SK-N-SH (cell line): ENCODE measurements at regions not wholly inside any gene's neighbourhood (a gene's known extent, or its start where the extent isn't known, plus 50 kb on each side); places are given as distances from the start of the nearest gene placed in this dataset.

ENCODE experiments used
- CTCF ChIA-PET: fragments of 300-600, 350-600 bp; formaldehyde crosslinking; extraction: SDS; loops from one replicate; lab custom pipeline; 2021; lab: Yijun Ruan, JAX
- POLR2A ChIA-PET: fragments of 350-600 bp; sonication (Branson Sonifier 250); formaldehyde crosslinking; extraction: SDS; loops from one replicate; lab custom pipeline; 2020; ENCODE audit warnings: antibody characterized with exemption, inconsistent platforms; lab: Yijun Ruan, JAX
- DNase-seq: peaks from one replicate; pipeline ENCODE4 v3.0.0; 2012
- H2AFZ ChIP-seq: fragments of 200-600 bp; sonication (generic); 2 replicates; pipeline ENCODE4 v1.8.1; 2016; ENCODE audit warnings: antibody characterized with exemption, mild to moderate bottlenecking, low read depth
- H3F3A ChIP-seq: fragments of 200-600 bp; sonication (generic); replicated peaks from 2 replicates; pipeline ENCODE3; 2016; ENCODE audit warnings: antibody characterized with exemption, mild to moderate bottlenecking; ENCODE audit not compliant: insufficient read depth
- H3K27ac ChIP-seq, 2 experiments: fragments of 200-500 bp in 1 of 2; fragments of 200-600 bp in 1 of 2; sonication (Bioruptor generic) in 1 of 2; sonication (generic), shearing (Covaris generic) in 1 of 2; 2 replicates each; pipeline versions ENCODE4 v1.5.1 to v1.6.1; 2014 to 2016; ENCODE audit warnings: low read depth in 2 of 2, inconsistent platforms in 1 of 2, low read length in 1 of 2, mild to moderate bottlenecking in 1 of 2, mixed read lengths in 1 of 2
- H3K27me3 ChIP-seq: fragments of 200-600 bp; sonication (generic), shearing (Covaris generic); 2 replicates; pipeline ENCODE4 v1.6.1; 2016; ENCODE audit warnings: mixed run types; ENCODE audit not compliant: insufficient read depth
- H3K36me3 ChIP-seq, 2 experiments: fragments of 200-500 bp in 1 of 2; fragments of 200-600 bp in 1 of 2; sonication (Bioruptor generic) in 1 of 2; sonication (generic) in 1 of 2; replicated peaks in 1 of 2; 2 replicates each; pipeline versions ENCODE3 to v1.5.1; 2014 to 2016; ENCODE audit warnings: low read length in 1 of 2, mild to moderate bottlenecking in 1 of 2; ENCODE audit not compliant: insufficient read depth in 2 of 2, control insufficient read depth in 1 of 2
- H3K4me1 ChIP-seq, 2 experiments: fragments of 200-500 bp in 1 of 2; fragments of 200-600 bp in 1 of 2; sonication (Bioruptor generic) in 1 of 2; sonication (generic), shearing (Covaris generic) in 1 of 2; 2 replicates each; pipeline versions ENCODE4 v1.5.1 to v1.6.1; 2014 to 2016; ENCODE audit warnings: low read depth in 1 of 2, low read length in 1 of 2, mixed run types in 1 of 2; ENCODE audit not compliant: insufficient read depth in 2 of 2, control insufficient read depth in 1 of 2
- H3K4me2 ChIP-seq: fragments of 200-600 bp; sonication (generic), shearing (Covaris generic); 2 replicates; pipeline ENCODE4 v1.6.1; 2017; ENCODE audit warnings: mixed run types
- H3K4me3 ChIP-seq, 2 experiments: fragments of 200-500 bp in 1 of 2; fragments of 200-600 bp in 1 of 2; sonication (Bioruptor generic) in 1 of 2; sonication (generic), shearing (Covaris generic) in 1 of 2; 2 replicates each; pipeline versions ENCODE4 v1.5.1 to v1.8.1; 2014 to 2016; ENCODE audit warnings: low read depth in 2 of 2, inconsistent platforms in 1 of 2, low read length in 1 of 2, mild to moderate bottlenecking in 1 of 2, mixed read lengths in 1 of 2, moderate library complexity in 1 of 2
- H3K79me2 ChIP-seq: fragments of 200-600 bp; sonication (generic); 2 replicates; pipeline ENCODE4 v1.8.1; 2017; ENCODE audit warnings: mild to moderate bottlenecking; ENCODE audit not compliant: insufficient read depth
- H3K9ac ChIP-seq: fragments of 200-600 bp; sonication (generic); 2 replicates; pipeline ENCODE4 v1.6.1; 2017; ENCODE audit warnings: mixed run types
- H3K9me2 ChIP-seq: fragments of 200-600 bp; sonication (generic); 2 replicates; pipeline ENCODE4 v1.6.1; 2017; ENCODE audit warnings: mixed run types
- H3K9me3 ChIP-seq: fragments of 200-600 bp; sonication (generic); 2 replicates; pipeline ENCODE4 v1.6.1; 2017; ENCODE audit warnings: mixed run types, mild to moderate bottlenecking, moderate library complexity
- H4K20me1 ChIP-seq: fragments of 200-600 bp; sonication (generic); 2 replicates; pipeline ENCODE4 v1.6.1; 2017; ENCODE audit warnings: mild to moderate bottlenecking, mixed run types; ENCODE audit not compliant: insufficient read depth
- CHD2 ChIP-seq: fragments of 150-350 bp; IDR thresholded peaks from 2 replicates; pipeline ENCODE4 v1.6.1; 2018; ENCODE audit warnings: low read length; ENCODE audit not compliant: partially characterized antibody
- CTCF ChIP-seq: fragments of 200-600 bp; sonication (generic); IDR thresholded peaks from 2 replicates; pipeline ENCODE4 v1.6.1; 2017; ENCODE audit warnings: antibody characterized with exemption, mild to moderate bottlenecking, moderate library complexity
- FOXJ3 ChIP-seq: sonication (generic); formaldehyde crosslinking; IDR thresholded peaks from 2 replicates; pipeline ENCODE4 v1.5.1; 2020; ENCODE audit warnings: mild to moderate bottlenecking, missing genetic modification reagents
- FOXM1 ChIP-seq: IDR thresholded peaks from 2 replicates; pipeline ENCODE4 v1.4.0; 2012; ENCODE audit warnings: low read depth, mild to moderate bottlenecking
- GATA2 ChIP-seq: sonication (generic); formaldehyde crosslinking; IDR thresholded peaks from 2 replicates; pipeline ENCODE4 v1.5.0; 2020; ENCODE audit warnings: mild to moderate bottlenecking, missing genetic modification reagents
- JUND ChIP-seq: IDR thresholded peaks from 2 replicates; pipeline ENCODE4 v1.4.0; 2012
- NRF1 ChIP-seq: IDR thresholded peaks from 2 replicates; pipeline ENCODE4 v1.6.1; 2012; ENCODE audit warnings: low read depth, mild to moderate bottlenecking, low read length
- PBX3 ChIP-seq: IDR thresholded peaks from 2 replicates; pipeline ENCODE4; 2012
- RAD21 ChIP-seq: IDR thresholded peaks from 2 replicates; pipeline ENCODE4 v1.6.1; 2012; ENCODE audit warnings: mild to moderate bottlenecking, low read length
- RXRA ChIP-seq: IDR thresholded peaks from 2 replicates; pipeline ENCODE4 v1.4.0; 2012; ENCODE audit warnings: low read depth, mild to moderate bottlenecking, borderline replicate concordance
- SIN3A ChIP-seq: IDR thresholded peaks from 2 replicates; pipeline ENCODE4 v1.6.1; 2012; ENCODE audit warnings: low read depth, mild to moderate bottlenecking, low read length, moderate library complexity, borderline replicate concordance
- SMC3 ChIP-seq: IDR thresholded peaks from 2 replicates; pipeline ENCODE4 v1.6.1; 2012; ENCODE audit warnings: low read depth, low read length, improper control_type of control experiment
- TAF1 ChIP-seq: IDR thresholded peaks from 2 replicates; pipeline ENCODE4 v1.6.1; 2012; ENCODE audit warnings: low read depth, mild to moderate bottlenecking, low read length, moderate library complexity, borderline replicate concordance
- USF1 ChIP-seq: IDR thresholded peaks from 2 replicates; pipeline ENCODE4 v1.4.0; 2012; ENCODE audit warnings: low read depth, borderline replicate concordance
- USF2 ChIP-seq: fragments of 150-350 bp; IDR thresholded peaks from 2 replicates; pipeline ENCODE4 v1.6.1; 2017; ENCODE audit warnings: antibody characterized with exemption, low read length, low read depth, borderline replicate concordance
- ZBTB33 ChIP-seq: IDR thresholded peaks from 2 replicates; pipeline ENCODE4 v1.4.0; 2012; ENCODE audit warnings: low read depth, borderline replicate concordance
- WGBS: methylation state at CpG from one replicate; pipeline ENCODE4 v1.1.6; 2017; ENCODE audit warnings: low lambda C conversion rate; 5-methylcytosine and 5-hydroxymethylcytosine counted together

- TF ChIP-seq USF1 = no peak
- TF ChIP-seq FOXM1 = no peak
Observed at GRCh38 chr18:68507781-68508180, 207.1 kb downstream of the TMX3 start (continued).

- Histone ChIP-seq H3K9ac (no peak overlapping the region), H3K27me3 (no peaks in the 10 kb centered on the region), H3K9me3 (no peaks in the 10 kb centered on the region), H2AFZ (no peak overlapping the region), H3K27ac (no peak overlapping the region), H3K79me2 (no peaks in the 10 kb centered on the region), H3K36me3 (no peaks in the 10 kb centered on the region), H3K4me2 (no peak overlapping the region), H3F3A (no peaks in the 10 kb centered on the region), H3K4me3 (no peak overlapping the region), H3K4me1 (peaks cover 4 to 8% of the 10 kb centered on the region in 2 experiments; a peak in 3 of 4 replicates)
- DNase-seq = no peak
- CTCF ChIA-PET = no interaction called here
- TF ChIP-seq CHD2 (no peak), NRF1 (no peak), JUND (no peak), SIN3A (no peak), USF2 (no peak), ZBTB33 (no peak), CTCF (no peak), TAF1 (no peak), RXRA (no peak), GATA2 (no peak), FOXJ3 (CRISPR knock-in tag) (no peak), SMC3 (no peak), USF1 (no peak), PBX3 (no peak), RAD21 (no peak)
- TF ChIP-seq, all 33 proteins: peak for 0
- Histone ChIP-seq H4K20me1 (no peaks in the 10 kb centered on the region), H3K9me2 (0 out of 2 replicates have a peak, but pooled peaks cover 3% of the 10 kb centered on the region)
- 72% methylated on average over 3 of the region's 3 CpGs for WGBS
- POLR2A ChIA-PET = no interaction called here
Observed at GRCh38 chr18:68505178-68505574, 209.7 kb downstream of the TMX3 start.
